HG03378 (cell line): ENCODE measurements at regions not wholly inside any gene's neighbourhood (a gene's known extent, or its start where the extent isn't known, plus 50 kb on each side); places are given as distances from the start of the nearest gene placed in this dataset.

Experiments used
- ATAC-seq: cut with Tn5 transposase; IDR thresholded peaks from one replicate; pipeline ENCODE4 v1.9.1; 2021; ENCODE audit warnings: mild to moderate bottlenecking, moderate library complexity; ENCODE audit not compliant: unreplicated experiment

DNA sequence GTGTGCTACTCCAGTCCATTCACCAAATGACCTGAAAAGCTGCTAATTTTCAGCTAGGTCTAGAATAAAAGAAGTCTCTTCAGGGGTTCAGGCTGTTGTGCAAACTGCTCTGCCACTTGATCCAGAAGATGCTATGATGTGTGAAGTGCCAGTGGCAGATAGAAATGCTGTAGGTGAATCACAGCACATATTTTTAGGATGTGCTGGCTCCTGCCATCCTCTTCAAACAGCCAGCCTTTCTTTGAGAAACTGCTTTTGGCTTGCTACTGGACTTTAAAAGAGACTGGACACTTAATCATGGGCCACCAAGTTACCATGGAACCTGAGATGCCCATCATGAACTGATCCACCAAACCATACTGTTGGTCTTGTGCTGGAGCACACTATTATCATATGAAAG is 322.1 kb downstream of the EN1 start:
- no peak for ATAC-seq

GRCh38 chr2:118524911-118525310 is 322.5 kb downstream of the EN1 start:
- ATAC-seq = no peak

- ATAC-seq = no peak
Observed at GRCh38 chr2:118523761-118524160, 323.7 kb downstream of the EN1 start.

- ATAC-seq = no peak
Observed at GRCh38 chr2:118521960-118522359, 325.5 kb downstream of the EN1 start.

DNA sequence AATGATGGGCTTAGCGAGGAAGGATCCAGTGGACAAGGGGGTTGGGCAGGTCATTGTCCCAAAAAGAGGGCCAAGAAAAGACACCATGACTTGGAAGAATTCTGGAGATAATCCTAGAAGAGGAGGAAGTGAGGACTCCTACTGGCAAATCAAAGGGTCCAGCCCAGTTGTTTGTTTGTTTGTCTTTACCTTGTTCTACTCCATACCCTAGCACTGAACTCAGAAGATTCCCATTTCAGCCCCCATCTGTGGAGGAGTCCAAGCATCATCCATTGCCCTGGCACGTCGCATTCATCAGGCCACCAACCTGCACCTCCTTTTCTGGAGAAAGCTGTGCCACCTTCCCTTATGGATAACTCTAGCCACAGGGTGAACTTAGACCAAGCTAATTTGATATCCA is 326.2 kb downstream of the EN1 start:
- ATAC-seq = no peak

- ATAC-seq = no peak
Observed at GRCh38 chr2:118520246-118520645, 327.2 kb downstream of the EN1 start.

GRCh38 chr2:118519511-118519910 is 327.9 kb downstream of the EN1 start:
- ATAC-seq = no peak

GRCh38 chr2:118510807-118511206 is 336.6 kb downstream of the EN1 start:
- no peak for ATAC-seq

DNA sequence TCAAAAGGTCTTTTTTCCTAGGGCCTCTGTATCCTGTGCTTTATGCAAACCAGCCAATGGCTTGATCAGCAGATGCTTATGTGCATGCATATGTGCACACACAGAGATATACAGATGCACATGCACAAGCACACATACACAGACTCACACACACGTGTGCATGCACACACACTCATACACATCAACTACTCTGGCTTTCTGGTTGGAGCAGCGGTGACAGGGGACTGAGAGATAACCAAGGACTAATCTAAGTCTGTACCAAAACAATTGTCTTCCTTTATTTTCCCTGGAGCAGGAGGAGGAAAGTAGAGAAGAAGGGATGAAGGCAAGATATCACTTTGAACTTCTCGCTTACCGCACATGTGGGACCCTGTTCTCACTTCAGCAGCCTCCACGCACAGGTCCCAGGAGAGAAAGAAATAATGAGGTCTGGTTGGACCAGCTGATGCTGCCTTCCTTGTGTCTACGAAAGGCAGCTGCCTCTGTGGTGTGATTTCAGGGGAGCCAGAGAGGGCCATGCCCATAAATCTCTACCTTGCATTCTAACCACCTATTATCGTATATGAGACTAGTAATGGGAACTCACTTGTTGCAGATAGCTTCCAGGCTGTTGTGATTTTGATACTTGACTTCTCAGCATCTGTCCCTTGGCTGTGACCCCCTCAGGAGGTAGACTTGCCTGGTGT is 338.0 kb downstream of the EN1 start:
- no peak for ATAC-seq

DNA sequence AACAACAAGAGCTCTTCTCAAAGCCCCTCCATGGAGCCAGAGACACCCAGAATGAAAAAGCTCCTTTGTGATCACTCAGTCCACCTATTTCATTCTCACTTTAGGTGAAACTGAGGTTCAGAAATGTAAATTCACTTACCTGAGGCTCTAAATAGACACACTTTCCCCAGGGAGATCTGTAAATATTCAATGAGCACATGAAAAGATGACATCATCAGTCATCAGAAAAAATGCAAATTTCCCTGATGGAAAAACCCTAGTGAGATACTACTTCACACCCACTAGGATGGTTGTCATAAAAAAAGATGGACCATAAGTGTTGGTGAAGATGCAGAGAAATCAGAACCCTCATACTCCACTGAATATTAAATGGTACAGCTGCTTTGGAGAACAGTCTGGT is 339.2 kb downstream of the EN1 start:
- no peak for ATAC-seq

- ATAC-seq = no peak
Observed at GRCh38 chr2:118505436-118505835, 342.0 kb downstream of the EN1 start.

GRCh38 chr2:118502106-118502505 is 345.3 kb downstream of the EN1 start:
- no peak for ATAC-seq

DNA sequence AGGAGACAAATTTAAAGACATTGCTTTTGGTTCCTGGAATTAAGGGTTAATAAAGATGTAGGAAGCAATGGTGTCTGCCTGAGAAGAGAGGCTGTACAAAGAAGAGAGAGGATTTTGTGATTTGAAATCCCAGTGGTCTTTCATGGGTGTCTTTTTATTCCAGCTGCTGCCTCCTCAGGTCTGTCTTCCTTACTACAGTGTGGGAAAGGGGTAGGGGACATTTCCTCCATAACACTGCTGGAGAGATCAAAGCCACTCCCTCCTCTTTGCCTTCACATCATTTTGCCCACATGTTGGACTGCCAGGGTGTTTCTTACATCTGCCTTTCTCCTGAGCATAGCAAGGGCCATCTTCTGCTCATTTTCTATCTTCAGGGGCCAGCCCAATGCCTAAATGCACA is 348.5 kb downstream of the EN1 start:
- ATAC-seq = no peak

GRCh38 chr2:118496870-118497611 is 350.4 kb downstream of the EN1 start:
- ATAC-seq = no peak

DNA sequence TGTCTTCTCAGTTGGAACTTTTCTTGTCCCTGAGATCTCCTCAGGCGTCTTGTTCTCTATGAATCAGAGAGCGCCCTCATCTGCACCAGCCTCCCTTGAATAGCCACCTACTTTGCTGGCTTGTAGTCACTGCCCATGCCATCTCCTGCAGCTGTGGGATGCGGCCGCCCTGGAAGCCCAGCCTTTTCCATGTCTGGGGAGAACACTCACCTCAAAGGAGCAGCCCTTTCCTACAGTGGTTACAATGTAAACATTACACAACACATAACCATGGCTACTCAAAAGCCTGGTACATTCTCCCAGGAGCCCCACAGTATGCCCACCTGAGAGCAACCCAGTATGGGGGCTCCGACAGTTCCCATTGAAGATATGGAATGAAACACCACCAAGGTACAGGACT is 351.0 kb downstream of the EN1 start:
- ATAC-seq = no peak

DNA sequence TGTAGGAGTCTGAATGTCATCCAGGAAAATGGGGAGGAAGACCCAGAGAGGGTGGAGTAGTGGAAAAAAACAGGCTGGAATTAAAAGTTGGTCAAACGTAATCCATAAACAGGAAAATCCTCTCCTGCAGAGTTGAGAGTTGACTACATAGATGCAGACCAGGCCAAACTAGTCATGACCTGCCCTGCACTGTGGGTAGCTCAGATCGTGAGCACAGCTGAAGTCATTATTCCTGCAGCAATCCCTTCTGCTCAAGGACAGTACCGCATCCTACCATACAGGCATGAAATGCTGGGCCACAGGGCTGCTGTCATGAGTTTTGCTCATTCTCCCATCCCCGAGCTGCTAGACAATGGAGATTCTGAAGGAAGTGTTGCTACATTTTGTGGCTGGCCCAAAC is 352.2 kb downstream of the EN1 start:
- no peak for ATAC-seq

DNA sequence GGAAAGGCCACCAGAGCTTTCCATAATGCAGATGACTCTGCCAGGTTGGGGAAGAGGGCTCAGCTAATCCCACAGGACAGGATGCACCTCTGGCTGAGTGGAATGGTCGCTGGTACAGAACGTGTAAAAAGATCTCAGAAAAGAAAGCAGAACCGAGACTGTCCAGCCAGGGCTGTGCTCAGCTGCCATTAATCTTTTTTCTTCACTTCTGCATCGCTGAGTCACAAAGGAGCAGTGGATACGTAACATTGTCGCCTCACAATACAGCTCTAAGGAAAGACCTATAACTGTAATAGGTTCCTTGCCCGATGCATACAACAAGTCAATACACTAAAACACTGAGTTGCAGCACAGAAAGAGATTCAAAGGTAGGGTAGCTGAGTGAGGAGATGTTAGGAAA is 354.2 kb downstream of the EN1 start:
- ATAC-seq = no peak

- ATAC-seq = no peak
Observed at GRCh38 chr2:118492335-118492734, 355.1 kb downstream of the EN1 start.

- no peak for ATAC-seq
Observed at GRCh38 chr2:118490330-118490729, 357.1 kb downstream of the EN1 start.

DNA sequence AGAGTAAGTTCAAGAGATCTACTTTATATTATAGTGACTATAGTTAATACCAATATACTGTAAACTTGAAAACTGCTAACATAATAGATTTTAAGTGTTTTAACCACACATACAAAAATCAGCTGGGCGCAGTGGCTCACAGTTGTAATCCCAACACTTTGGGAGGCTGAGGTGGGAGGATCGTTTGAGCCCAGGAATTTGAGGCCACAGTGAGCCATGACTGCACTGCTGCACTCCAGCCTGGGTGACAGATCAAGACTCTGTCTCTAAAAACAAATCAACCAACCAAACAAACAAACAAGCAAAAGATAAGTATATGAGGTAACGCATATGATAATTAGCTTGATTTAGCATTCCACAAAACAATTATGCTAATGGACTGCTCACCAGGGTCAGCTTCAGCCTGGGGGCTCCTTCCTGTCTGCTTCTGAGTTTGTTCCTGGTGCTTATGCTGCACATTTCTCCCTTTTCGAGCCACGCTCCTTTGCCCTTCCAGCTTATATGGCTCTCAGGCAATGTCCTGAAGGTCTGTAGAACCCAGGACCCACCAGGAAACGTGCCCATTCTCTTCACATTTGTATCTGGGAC is 357.6 kb downstream of the EN1 start:
- ATAC-seq = no peak

- ATAC-seq = no peak
Observed at GRCh38 chr2:118481299-118481698, 366.1 kb downstream of the EN1 start.

DNA sequence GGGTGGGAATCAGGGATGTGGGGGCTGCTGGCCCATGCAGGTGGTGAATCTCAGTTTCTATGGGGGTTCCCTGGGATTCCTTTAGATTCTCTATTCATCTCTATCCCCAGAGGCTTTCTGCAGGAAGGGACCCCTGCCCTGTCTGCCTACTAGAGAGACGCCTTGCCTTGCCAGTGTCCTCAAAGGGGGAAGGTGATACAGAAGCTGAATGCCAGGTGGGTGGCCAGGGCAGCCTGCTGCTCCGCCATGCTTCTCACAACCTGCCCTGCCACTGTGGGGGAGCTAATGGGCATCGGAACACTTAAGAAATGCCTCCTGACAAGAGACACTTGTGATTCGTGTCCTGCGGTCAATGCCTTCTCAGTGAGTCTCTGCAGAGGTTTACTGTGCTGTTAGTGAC is 368.4 kb downstream of the EN1 start:
- no peak for ATAC-seq
